ENCODE measurements at regions not wholly inside any gene's neighbourhood (a gene's known extent, or its start where the extent isn't known, plus 50 kb on each side); places are given as distances from the start of the nearest gene placed in this dataset.

GRCh38 chr2:64766841-64767669, 113.3 kb upstream of the SERTAD2 start:
- intact Hi-C loops (cut with DNase I) = loop anchor here (1.0 to 5.0 kb wide), 4 partner anchors 15 to 245 kb away; partner anchors contain the start of genes AFTPH and SERTAD2

GRCh38 chr2:64767670-64768468, 114.2 kb upstream of the SERTAD2 start:
- DNase-seq = peak; percentile 74 to 97 (median 85)
- intact Hi-C loops (cut with DNase I) = loop anchor here (1.0 to 5.0 kb wide), 4 partner anchors 16 to 246 kb away; partner anchors contain the start of genes AFTPH and SERTAD2

More at GRCh38 chr2:64766841-64767669, 113.3 kb upstream of the SERTAD2 start:
- DNase-seq = no peak

GRCh38 chr2:64768491-64769005, 114.8 kb upstream of the SERTAD2 start:
- DNase-seq = no peak
- intact Hi-C loops (cut with DNase I) = loop anchor here (5.0 kb wide), 2 partner anchors 116 to 246 kb away; partner anchors contain the start of genes AFTPH and SERTAD2

- intact Hi-C loops (cut with DNase I) = loop anchor here (5.0 kb wide), 3 partner anchors 58 to 247 kb away; partner anchors contain the start of genes AFTPH and SERTAD2
These were observed 115.8 kb upstream of the SERTAD2 start for GRCh38 chr2:64769392-64770044.

GRCh38 chr2:64770137-64770780, 116.5 kb upstream of the SERTAD2 start:
- DNase-seq = no peak
- intact Hi-C loops (cut with DNase I) = loop anchor here (5.0 kb wide), 1 partner anchor 57 kb away; no protein-coding TSS in a partner anchor

More at GRCh38 chr2:64769392-64770044, 115.8 kb upstream of the SERTAD2 start:
- no peak for DNase-seq

- intact Hi-C loops (cut with DNase I) = loop anchor here (5.0 kb wide), 1 partner anchor 56 kb away; no protein-coding TSS in a partner anchor
- peak in 5 of 10 donors; percentile 16 to 88 (median 34) for DNase-seq
These were observed 117.1 kb upstream of the SERTAD2 start for GRCh38 chr2:64770781-64771334.

- DNase-seq = no peak
- intact Hi-C loops (cut with DNase I) = loop anchor here (5.0 kb wide), 1 partner anchor 56 kb away; no protein-coding TSS in a partner anchor
These were observed 118.0 kb upstream of the SERTAD2 start for GRCh38 chr2:64771737-64772136.

- intact Hi-C loops (cut with DNase I) = loop anchor here (5.0 kb wide), 1 partner anchor 54 kb away; no protein-coding TSS in a partner anchor
- DNase-seq = no peak
These were observed 119.9 kb upstream of the SERTAD2 start for GRCh38 chr2:64773461-64774118.

- DNase-seq = no peak
- intact Hi-C loops (cut with DNase I) = no loop called here
These were observed 124.1 kb upstream of the SERTAD2 start for GRCh38 chr2:64777841-64778240.

- intact Hi-C loops (cut with DNase I) = no loop called here
- no peak for DNase-seq
These were observed 125.5 kb upstream of the SERTAD2 start for GRCh38 chr2:64779117-64779690.

GRCh38 chr2:64780041-64780440, 126.3 kb upstream of the SERTAD2 start:
- intact Hi-C loops (cut with DNase I) = no loop called here
- no peak for DNase-seq

- intact Hi-C loops (cut with DNase I) = no loop called here
- no peak for DNase-seq
These were observed 128.1 kb upstream of the SERTAD2 start for GRCh38 chr2:64781711-64782390.

GRCh38 chr2:64784168-64785061, 130.7 kb upstream of the SERTAD2 start:
- DNase-seq = no peak
- intact Hi-C loops (cut with DNase I) = no loop called here

GRCh38 chr2:64785245-64785644, 131.5 kb upstream of the SERTAD2 start:
- intact Hi-C loops (cut with DNase I) = no loop called here
- DNase-seq = no peak

GRCh38 chr2:64786343-64787018, 132.8 kb upstream of the SERTAD2 start:
- intact Hi-C loops (cut with DNase I) = no loop called here
- no peak for DNase-seq

GRCh38 chr2:64787019-64787365, 133.3 kb upstream of the SERTAD2 start:
- intact Hi-C loops (cut with DNase I) = no loop called here
- DNase-seq = no peak
